ENCODE measurements at regions not wholly inside any gene's neighbourhood (a gene's known extent, or its start where the extent isn't known, plus 50 kb on each side); places are given as distances from the start of the nearest gene placed in this dataset.

DNA sequence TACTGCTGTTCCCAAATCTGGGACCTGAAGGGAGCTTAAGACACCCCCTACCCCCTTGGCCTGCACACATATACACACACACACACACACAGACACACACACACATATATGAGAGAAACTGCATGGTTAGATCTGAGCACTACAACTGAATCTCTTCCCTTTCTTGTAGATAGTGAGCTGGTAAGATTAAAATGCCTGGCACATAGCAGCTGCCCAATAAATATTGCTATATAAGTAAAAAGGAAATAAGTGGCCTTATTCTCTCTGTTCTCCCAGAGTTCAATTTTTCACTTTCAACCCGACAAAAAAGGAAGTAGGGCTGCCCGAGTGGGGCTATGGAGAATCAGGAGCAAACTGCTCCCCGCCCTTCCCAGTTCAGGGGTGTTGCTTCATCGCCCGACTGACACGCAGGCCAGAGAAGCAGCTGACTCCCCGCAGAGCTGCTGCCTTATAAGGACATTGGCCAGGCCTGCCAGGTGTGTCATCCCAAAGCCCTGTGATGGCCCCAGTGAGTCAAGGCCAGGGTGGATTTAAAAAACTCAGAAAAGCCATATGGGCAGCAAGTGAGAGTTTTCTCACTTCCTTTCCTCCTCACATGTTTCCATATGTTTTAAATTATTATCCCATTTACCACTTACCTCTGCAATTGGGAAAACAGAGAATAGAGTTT, 106.5 kb upstream of the SLC44A3 start:
- peaks cover 13% of the 10 kb centered on the region for H3K27me3 Mint-ChIP-seq (ENCODE audit: low read depth)
- no peak overlapping the region for H3K4me3 Mint-ChIP-seq (ENCODE audit: low read depth)
- DNase-seq (ENCODE audit: low spot score): no peak
- no peaks in the 10 kb centered on the region for H3K36me3 Mint-ChIP-seq (ENCODE audit: low read depth)
- no peaks in the 10 kb centered on the region for H3K9me3 Mint-ChIP-seq
- H3K4me1 Mint-ChIP-seq (ENCODE audit: low read depth): peaks cover 2% of the 10 kb centered on the region
- intact Hi-C loops (cut with micrococcal nuclease): no loop called here
- no peak overlapping the region for H3K27ac Mint-ChIP-seq

DNA sequence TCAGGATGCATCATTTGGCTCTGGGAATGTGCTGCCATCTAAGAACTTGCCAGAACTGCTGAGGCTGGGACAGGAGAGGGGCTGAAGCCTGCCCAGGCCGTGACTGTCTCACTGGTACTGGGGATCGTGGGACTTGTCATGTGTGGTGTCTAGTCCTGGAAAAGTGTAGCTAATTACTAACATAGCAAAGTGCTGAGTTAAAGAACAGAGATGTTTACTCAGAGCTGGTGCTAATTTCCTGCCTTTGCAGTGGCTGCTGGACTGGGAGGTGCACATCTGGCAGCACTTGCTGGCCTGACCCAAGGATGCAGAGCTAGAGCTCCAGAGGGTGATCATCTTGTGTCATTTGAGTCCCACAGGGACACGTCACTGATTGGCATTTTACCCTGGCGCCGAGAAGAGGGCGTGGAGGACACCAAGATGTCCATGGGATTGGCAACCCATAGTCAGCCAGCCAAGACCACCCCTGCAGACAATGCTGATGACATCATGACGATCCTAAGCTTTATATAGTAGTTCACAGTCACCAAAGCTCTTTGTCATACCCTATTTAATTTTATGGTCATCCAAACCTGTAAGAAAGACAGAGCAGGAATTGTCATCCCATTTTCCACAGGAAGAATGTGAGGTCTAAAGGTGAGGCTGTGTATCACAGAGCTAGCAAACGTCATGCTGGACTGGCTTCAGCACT, 110.1 kb upstream of the SLC44A3 start:
- Mint-ChIP-seq H3K9me3 (no peaks in the 10 kb centered on the region), H3K36me3 (ENCODE audit: low read depth) (no peaks in the 10 kb centered on the region), H3K27ac (no peak overlapping the region), H3K4me1 (ENCODE audit: low read depth) (peaks cover 2% of the 10 kb centered on the region), H3K4me3 (ENCODE audit: low read depth) (no peak overlapping the region), H3K27me3 (ENCODE audit: low read depth) (peaks cover 9% of the 10 kb centered on the region)
- no peak for DNase-seq (ENCODE audit: low spot score)
- intact Hi-C loops (cut with micrococcal nuclease): no loop called here

DNA sequence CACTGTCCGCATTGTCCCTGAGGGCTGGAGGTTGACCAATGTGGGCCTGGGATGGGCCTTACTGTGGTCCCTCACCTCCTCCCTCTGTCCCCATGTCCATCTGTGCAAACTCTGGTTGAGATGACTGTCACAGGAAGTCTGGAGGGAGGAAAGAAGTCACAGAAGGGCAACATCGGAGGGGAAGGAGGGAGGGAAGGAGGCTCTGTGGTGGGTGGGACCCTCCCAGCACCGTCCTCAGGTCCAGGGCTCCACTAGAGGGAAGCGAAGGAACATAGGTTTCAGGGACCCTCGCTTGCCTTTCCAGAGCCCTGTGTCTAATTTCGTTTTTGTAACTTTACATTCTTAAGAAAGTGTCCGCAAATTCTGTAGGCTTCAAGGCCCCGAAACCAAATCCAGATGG, 111.3 kb upstream of the SLC44A3 start:
- intact Hi-C loops (cut with micrococcal nuclease): no loop called here
- no peaks in the 10 kb centered on the region for H3K36me3 Mint-ChIP-seq (ENCODE audit: low read depth)
- H3K4me1 Mint-ChIP-seq (ENCODE audit: low read depth): peaks cover 2% of the 10 kb centered on the region
- H3K4me3 Mint-ChIP-seq (ENCODE audit: low read depth): no peak overlapping the region
- H3K27ac Mint-ChIP-seq: no peak overlapping the region
- peaks cover 9% of the 10 kb centered on the region for H3K27me3 Mint-ChIP-seq (ENCODE audit: low read depth)
- no peak for DNase-seq (ENCODE audit: low spot score)
- no peaks in the 10 kb centered on the region for H3K9me3 Mint-ChIP-seq

DNA sequence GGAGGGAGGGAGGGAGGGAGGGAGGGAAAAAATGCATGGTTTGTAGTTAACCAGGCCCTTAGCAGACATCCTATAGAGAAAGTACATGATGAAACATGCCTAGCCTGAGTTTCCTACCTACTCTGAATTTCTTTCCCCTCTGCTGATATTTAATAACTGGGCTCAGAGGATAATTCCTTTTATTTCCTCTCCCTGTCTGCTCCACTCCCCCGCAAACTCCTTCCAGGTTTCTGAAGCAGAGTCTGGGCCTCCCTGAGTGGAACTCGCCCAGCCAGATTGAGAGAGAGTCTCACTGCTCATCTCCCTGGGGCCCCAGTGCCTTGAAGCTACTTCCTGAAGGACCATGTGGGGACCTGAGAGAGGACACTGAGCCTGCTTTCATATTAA, 111.9 kb upstream of the SLC44A3 start:
- peaks cover under 1% of the 10 kb centered on the region for H3K4me1 Mint-ChIP-seq (ENCODE audit: low read depth)
- H3K27me3 Mint-ChIP-seq (ENCODE audit: low read depth): peaks cover 7% of the 10 kb centered on the region
- intact Hi-C loops (cut with micrococcal nuclease): no loop called here
- H3K36me3 Mint-ChIP-seq (ENCODE audit: low read depth): no peaks in the 10 kb centered on the region
- H3K9me3 Mint-ChIP-seq: no peaks in the 10 kb centered on the region
- no peak overlapping the region for H3K4me3 Mint-ChIP-seq (ENCODE audit: low read depth)
- no peak overlapping the region for H3K27ac Mint-ChIP-seq
- DNase-seq (ENCODE audit: low spot score): no peak

DNA sequence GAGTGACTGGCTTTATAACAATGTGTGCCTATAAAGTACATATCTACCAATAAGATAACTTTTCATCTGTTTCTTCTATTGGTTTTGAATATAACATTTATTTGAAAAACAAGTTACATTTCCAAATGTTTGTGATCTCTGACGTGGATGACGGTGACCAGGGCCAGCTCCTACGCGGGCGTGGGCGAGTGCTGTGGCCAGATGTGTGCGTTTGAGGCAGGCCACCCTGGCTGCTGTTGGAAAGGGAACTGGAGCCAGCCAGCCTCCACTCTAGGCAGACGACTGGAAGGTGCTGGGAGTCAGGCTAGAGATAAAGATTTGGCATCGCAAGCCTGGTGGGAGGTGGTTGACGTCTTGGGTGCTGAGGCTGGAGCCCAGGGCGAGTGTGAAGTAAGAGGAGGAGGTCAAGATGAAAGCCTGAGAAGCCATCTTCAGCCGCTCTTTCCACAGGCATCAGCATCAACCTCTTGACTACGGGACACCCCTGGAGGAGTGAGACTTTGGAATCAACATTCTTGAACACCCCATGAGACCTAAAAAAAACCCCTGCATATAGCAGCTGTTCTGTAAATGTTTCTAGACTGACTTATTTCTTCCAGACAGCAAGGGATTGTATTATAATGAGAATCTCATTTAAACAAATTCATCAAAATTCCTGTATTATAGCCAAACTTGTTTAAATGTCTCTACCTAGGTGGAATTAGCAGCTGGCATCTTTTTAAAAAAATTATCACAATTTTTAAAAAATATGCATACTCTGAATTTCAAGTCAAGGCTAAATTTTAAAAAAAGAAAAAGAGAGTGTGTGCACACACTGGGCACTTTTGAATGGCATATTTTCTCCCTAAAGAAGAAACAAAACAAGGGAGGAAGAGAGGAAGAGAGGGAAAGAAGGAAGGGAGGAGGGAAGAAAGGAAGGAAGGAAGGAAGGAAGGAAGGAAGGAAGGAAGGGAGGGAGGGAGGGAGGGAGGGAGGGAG, 112.5 kb upstream of the SLC44A3 start:
- intact Hi-C loops (cut with micrococcal nuclease): no loop called here
- H3K4me3 Mint-ChIP-seq (ENCODE audit: low read depth): no peak overlapping the region

DNA sequence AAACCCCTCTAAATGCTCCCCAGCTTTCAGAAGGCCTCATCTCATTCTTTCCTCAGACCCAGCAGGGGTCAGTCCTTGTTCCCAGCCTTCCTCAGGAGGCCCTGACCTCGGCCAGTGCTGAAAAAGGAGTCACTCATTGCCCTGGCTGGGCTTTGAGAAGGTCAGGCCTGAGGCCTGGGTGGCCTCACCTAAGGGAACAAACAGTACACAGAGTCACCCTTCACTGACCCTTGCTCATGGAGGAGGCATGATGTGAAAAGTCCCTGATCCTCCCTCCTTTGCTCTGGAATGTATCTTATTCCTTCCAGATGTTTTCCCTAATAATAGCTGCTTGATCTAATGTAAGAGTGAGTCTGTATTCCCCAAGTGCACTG, 117.7 kb upstream of the SLC44A3 start:
- no peaks in the 10 kb centered on the region for H3K36me3 Mint-ChIP-seq (ENCODE audit: low read depth)
- no peak for DNase-seq (ENCODE audit: low spot score)
- H3K4me3 Mint-ChIP-seq (ENCODE audit: low read depth): no peak overlapping the region
- peaks cover 11% of the 10 kb centered on the region for H3K27me3 Mint-ChIP-seq (ENCODE audit: low read depth)
- H3K4me1 Mint-ChIP-seq (ENCODE audit: low read depth): no peaks in the 10 kb centered on the region
- H3K9me3 Mint-ChIP-seq: no peaks in the 10 kb centered on the region
- H3K27ac Mint-ChIP-seq: no peak overlapping the region
- intact Hi-C loops (cut with micrococcal nuclease): no loop called here

More for the DNA sequence above, 112.5 kb upstream of the SLC44A3 start:
- Mint-ChIP-seq H3K27ac (no peak overlapping the region), H3K9me3 (no peaks in the 10 kb centered on the region), H3K27me3 (ENCODE audit: low read depth) (peaks cover 8% of the 10 kb centered on the region), H3K4me1 (ENCODE audit: low read depth) (no peaks in the 10 kb centered on the region), H3K36me3 (ENCODE audit: low read depth) (no peaks in the 10 kb centered on the region)
- no peak for DNase-seq (ENCODE audit: low spot score)

DNA sequence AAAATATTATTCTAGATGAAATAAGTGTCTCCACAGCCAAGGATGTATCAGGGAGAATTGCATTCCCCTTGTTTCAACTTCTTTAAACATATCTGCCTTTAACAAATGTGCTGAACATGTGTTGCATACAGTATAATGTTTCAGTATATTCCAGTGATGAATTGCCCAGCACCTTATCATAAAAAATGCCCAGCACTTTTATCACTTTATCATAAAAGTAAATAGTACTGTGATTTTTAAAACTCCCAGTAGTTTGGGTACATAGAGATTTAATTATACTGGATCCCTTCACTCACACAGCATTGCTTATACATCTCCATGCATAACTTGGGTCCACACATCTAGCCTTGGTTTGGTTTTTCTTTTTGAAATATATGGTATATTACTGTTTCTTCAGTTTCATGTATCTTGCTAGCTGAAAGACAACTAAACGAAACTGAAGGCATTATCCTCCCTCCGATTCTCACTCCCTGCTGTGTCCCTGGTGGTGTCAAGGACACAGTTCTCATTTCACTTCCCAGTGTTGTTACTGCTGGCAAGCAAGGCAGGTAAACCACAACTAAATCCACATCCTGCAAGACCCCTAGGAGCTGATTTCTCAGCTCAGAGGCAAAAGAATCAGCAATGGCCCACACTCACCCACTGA, 118.2 kb upstream of the SLC44A3 start:
- no peak for DNase-seq (ENCODE audit: low spot score)
- peaks cover 11% of the 10 kb centered on the region for H3K27me3 Mint-ChIP-seq (ENCODE audit: low read depth)
- H3K27ac Mint-ChIP-seq: no peak overlapping the region
- intact Hi-C loops (cut with micrococcal nuclease): no loop called here
- no peaks in the 10 kb centered on the region for H3K36me3 Mint-ChIP-seq (ENCODE audit: low read depth)
- no peaks in the 10 kb centered on the region for H3K4me1 Mint-ChIP-seq (ENCODE audit: low read depth)
- H3K4me3 Mint-ChIP-seq (ENCODE audit: low read depth): no peak overlapping the region
- no peaks in the 10 kb centered on the region for H3K9me3 Mint-ChIP-seq

DNA sequence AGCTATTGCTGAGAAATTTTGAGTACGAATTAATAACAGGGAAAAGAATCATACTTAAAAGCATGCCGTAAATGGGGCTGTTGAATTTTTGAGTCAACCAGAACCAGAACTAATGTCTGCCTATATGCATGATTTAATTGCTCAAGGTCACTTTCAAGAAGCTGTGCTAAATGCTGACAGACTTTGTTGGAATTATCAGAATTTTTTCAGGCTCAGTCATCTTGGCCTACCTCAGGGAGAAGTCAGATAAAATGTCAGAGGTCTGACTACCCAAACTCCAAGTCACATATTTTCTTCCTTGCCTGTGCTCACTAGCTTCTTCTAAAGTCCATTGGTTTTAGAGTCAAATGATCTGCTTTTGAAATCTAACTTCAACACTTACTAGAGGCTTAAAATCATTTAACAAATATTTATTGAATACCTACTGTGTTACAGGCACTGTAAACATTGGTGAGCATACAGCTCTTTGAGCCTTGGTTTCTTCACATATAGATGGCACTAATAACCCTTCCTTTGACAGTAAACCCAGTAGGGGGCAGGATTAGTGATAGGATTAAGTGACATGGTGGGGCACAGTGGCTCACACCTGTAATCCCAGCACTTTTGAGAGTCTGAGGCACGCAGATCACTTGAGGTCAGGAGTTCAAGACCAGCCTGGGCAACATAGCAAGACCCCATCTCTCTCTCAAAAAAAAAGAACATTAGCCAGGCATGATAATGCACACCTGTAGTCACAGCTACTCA, 121.2 kb upstream of the SLC44A3 start:
- no peaks in the 10 kb centered on the region for H3K36me3 Mint-ChIP-seq (ENCODE audit: low read depth)
- intact Hi-C loops (cut with micrococcal nuclease): no loop called here

DNA sequence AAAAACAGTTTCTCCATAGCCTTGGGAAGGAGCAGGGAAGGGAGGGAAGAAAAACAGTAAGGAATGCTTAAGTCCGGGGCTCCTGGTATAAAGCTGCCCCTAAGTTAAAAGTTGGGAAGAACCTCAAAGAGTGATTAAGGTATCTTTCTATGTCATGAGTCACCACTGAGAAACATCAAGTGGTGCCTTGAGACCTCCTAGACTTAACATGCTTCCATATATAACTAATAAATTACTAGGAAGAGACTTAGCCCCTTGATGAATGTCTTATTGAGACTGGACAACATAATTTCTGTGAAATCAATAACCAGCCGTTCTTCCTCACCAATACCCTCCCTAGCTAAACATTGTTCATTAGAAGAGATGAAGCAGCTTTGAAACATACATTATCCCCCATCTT, 121.8 kb upstream of the SLC44A3 start:
- Mint-ChIP-seq H3K27ac (no peak overlapping the region), H3K27me3 (ENCODE audit: low read depth) (peaks cover 27% of the 10 kb centered on the region), H3K4me1 (ENCODE audit: low read depth) (no peaks in the 10 kb centered on the region), H3K4me3 (ENCODE audit: low read depth) (no peak overlapping the region), H3K36me3 (ENCODE audit: low read depth) (no peaks in the 10 kb centered on the region), H3K9me3 (no peaks in the 10 kb centered on the region)
- no peak for DNase-seq (ENCODE audit: low spot score)
- intact Hi-C loops (cut with micrococcal nuclease): no loop called here

More for the DNA sequence above, 121.2 kb upstream of the SLC44A3 start:
- Mint-ChIP-seq H3K4me3 (ENCODE audit: low read depth) (no peak overlapping the region), H3K27me3 (ENCODE audit: low read depth) (peaks cover 24% of the 10 kb centered on the region), H3K4me1 (ENCODE audit: low read depth) (no peaks in the 10 kb centered on the region), H3K9me3 (no peaks in the 10 kb centered on the region), H3K27ac (no peak overlapping the region)
- DNase-seq (ENCODE audit: low spot score): no peak

DNA sequence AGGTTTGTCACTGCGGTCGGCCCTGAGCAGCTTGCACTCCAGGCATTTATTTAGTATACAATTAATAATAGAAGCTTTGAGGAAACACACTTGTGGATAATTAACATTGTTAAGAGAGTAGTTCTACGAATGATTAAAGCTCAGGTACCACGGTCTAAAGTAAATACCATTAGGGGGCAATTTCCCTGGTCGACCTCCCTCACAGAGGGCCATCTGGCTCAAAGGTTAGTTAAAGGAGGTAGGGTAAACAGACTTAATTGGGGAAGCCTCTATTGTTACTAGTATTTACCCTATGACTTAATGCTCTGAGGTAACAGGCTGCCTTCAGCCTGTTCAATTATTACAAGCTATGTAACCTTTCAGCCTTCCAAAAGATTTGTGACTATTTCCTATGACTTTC, 122.3 kb upstream of the SLC44A3 start:
- H3K4me1 Mint-ChIP-seq (ENCODE audit: low read depth): no peaks in the 10 kb centered on the region
- H3K27ac Mint-ChIP-seq: no peak overlapping the region
- H3K9me3 Mint-ChIP-seq: no peaks in the 10 kb centered on the region
- peaks cover 27% of the 10 kb centered on the region for H3K27me3 Mint-ChIP-seq (ENCODE audit: low read depth)
- H3K36me3 Mint-ChIP-seq (ENCODE audit: low read depth): no peaks in the 10 kb centered on the region
- intact Hi-C loops (cut with micrococcal nuclease): no loop called here
- no peak for DNase-seq (ENCODE audit: low spot score)
- H3K4me3 Mint-ChIP-seq (ENCODE audit: low read depth): no peak overlapping the region

DNA sequence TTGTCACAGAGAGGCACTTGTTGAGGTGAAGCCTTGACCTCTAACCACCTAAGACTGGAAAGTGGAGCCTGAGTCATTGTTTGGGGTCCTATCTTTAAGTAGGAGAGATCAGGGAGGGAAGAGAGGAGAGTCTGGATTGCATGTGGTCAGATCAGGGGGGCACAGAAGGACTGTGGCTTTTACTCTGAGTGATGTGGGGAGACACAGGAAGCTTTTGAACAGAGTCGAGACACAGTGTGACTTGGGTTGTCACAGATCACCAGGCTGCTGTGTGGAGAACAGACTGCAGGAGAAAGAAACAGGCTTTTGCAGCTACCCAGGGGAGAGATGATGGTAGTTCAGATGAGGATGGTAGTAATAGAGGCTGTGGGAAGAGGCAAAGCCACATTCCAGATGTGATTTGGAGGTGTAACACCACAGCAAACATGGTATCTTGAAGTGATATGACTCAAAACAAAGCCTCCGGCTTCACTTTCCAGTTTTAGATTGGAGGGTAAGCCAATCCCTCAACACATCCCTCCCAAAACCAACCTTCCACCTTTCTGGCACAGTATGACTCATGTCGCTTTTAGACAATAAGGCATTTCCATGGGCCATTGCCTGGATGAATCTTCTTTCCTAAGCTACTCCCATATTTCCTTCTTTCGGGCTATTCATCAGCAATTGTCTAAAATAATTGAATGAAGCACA, 125.8 kb upstream of the SLC44A3 start:
- no peaks in the 10 kb centered on the region for H3K36me3 Mint-ChIP-seq (ENCODE audit: low read depth)
- peaks cover 21% of the 10 kb centered on the region for H3K27me3 Mint-ChIP-seq (ENCODE audit: low read depth)
- no peak overlapping the region for H3K4me3 Mint-ChIP-seq (ENCODE audit: low read depth)
- H3K9me3 Mint-ChIP-seq: no peaks in the 10 kb centered on the region
- no peak overlapping the region for H3K27ac Mint-ChIP-seq
- intact Hi-C loops (cut with micrococcal nuclease): no loop called here
- no peak for DNase-seq (ENCODE audit: low spot score)
- H3K4me1 Mint-ChIP-seq (ENCODE audit: low read depth): no peaks in the 10 kb centered on the region

DNA sequence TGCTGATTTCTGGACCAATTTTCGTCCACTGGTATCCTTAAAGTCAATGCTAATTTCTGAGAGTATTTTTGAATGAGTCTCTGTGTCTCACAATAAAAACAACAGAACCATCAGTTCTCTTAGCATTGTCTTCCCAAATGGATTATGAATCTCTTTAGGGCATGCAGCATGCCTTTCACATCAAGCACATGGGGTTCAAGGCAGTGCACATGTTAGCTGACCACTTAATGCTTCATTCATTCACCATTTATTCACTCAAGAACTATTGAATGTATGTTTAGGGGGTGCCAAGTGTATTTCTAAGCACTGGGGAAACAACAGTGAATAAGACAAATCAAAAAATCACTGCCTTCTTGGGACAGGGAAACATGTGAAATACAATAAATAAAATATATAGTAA, 126.7 kb upstream of the SLC44A3 start:
- H3K9me3 Mint-ChIP-seq: no peaks in the 10 kb centered on the region
- no peaks in the 10 kb centered on the region for H3K4me1 Mint-ChIP-seq (ENCODE audit: low read depth)
- no peak overlapping the region for H3K27ac Mint-ChIP-seq
- intact Hi-C loops (cut with micrococcal nuclease): no loop called here
- H3K27me3 Mint-ChIP-seq (ENCODE audit: low read depth): peaks cover 21% of the 10 kb centered on the region
- H3K36me3 Mint-ChIP-seq (ENCODE audit: low read depth): no peaks in the 10 kb centered on the region
- no peak for DNase-seq (ENCODE audit: low spot score)
- H3K4me3 Mint-ChIP-seq (ENCODE audit: low read depth): no peak overlapping the region

Measured in activated T-helper 2 cell treated with anti-CD3 and anti-CD28 coated beads, Interferon-gamma antibody, Interleukin-2, Interleukin-4, amounts not matched to agents 10 μg/mL and 5 μg/mL and 100 μg/mL, durations not matched to agents 14 hours and 24 hours and 36 hours (primary cell).